ENCODE measurements at regions not wholly inside any gene's neighbourhood (a gene's known extent, or its start where the extent isn't known, plus 50 kb on each side); places are given as distances from the start of the nearest gene placed in this dataset.
"Not testable (repeated sequence)": the region's sequence is repeated elsewhere in the genome, so short reads cannot be mapped to it uniquely, and the experiment has no call there.

- DNase-seq = no peak
Measured at GRCh38 chr14:22285991-22286390, 303.0 kb downstream of the DAD1 start.

DNA sequence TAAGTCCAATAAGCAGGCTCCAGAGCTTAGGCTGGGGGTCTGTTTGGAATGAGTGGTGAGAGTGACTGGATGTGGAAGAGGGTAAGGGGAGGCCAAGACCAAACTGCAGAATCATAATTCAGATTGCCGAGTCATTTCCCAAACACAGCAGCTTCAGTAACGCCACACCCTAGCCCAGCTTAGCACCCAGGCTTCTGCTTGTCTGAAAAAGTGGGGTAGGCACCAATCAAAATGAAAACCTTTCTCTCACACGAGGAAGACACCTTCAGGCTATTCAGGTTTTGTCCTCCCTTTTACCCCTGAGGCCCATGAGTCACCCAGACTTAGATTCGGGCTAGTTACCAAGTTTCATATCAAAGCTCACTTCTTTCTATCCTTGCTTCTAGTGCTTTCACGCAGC lies 306.1 kb downstream of the DAD1 start:
- DNase-seq = no peak

DNA sequence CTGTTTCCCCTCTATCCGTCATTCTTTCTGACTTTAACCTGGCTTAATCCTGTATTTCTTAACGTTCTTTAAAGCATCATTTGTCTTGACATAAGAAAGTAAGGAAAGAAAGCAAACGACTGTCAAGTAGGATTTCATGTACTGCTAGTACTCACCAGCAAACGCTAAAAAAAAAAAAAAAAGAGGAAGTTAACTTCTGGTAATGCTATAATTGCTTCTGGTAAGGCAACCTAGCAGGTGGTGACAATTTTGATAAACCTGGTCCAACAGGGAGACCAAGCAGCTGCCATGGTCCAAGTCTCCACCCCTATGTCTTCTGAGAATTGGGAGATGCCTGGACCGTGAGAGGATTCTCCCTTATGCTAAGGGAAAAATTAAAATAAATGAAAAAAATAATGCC lies 306.6 kb downstream of the DAD1 start:
- no peak for DNase-seq

- not testable (repeated sequence) for DNase-seq
Measured at GRCh38 chr14:22281447-22281874, 307.6 kb downstream of the DAD1 start.

GRCh38 chr14:22280497-22281316 lies 308.3 kb downstream of the DAD1 start:
- DNase-seq = no peak

- no peak for DNase-seq
Measured at GRCh38 chr14:22276913-22277816, 311.9 kb downstream of the DAD1 start.

DNA sequence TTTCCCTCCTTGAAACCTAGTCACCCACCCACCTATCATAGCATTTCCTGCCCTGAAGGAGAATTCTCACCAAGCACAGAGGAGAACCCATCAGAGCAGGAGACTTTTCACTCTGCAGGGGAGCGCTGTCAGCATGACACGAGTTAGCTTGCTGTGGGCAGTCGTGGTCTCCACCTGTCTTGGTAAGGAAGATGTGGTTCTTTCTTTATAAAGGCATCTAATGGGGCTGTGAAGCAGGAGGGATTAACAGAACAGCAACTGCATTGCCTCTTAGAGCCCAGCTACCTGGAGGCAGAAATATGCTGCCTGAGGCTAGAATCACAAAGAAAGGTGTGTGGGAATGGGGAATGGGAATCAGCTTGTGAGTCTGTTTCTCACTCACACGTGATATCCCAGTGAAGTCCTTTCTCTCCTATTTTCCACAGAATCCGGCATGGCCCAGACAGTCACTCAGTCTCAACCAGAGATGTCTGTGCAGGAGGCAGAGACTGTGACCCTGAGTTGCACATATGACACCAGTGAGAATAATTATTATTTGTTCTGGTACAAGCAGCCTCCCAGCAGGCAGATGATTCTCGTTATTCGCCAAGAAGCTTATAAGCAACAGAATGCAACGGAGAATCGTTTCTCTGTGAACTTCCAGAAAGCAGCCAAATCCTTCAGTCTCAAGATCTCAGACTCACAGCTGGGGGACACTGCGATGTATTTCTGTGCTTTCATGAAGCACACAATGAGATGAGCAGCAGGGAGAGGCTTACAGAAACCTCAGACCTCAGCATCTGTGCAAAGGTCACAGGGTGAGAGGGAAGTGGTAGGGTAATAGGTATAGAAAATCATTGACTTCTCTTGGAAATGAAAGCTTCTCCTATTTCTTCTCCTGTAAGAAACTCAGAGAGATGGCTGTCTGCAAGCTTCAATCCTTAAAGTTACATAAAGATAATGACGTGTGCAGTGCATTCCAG lies 316.9 kb downstream of the DAD1 start:
- no peak for DNase-seq

- DNase-seq = no peak
Measured at GRCh38 chr14:22268875-22269274, 320.1 kb downstream of the DAD1 start.

- DNase-seq = no peak
Measured at GRCh38 chr14:22266683-22267082, 322.3 kb downstream of the DAD1 start.

GRCh38 chr14:22266142-22266442 lies 322.9 kb downstream of the DAD1 start:
- DNase-seq = no peak

DNA sequence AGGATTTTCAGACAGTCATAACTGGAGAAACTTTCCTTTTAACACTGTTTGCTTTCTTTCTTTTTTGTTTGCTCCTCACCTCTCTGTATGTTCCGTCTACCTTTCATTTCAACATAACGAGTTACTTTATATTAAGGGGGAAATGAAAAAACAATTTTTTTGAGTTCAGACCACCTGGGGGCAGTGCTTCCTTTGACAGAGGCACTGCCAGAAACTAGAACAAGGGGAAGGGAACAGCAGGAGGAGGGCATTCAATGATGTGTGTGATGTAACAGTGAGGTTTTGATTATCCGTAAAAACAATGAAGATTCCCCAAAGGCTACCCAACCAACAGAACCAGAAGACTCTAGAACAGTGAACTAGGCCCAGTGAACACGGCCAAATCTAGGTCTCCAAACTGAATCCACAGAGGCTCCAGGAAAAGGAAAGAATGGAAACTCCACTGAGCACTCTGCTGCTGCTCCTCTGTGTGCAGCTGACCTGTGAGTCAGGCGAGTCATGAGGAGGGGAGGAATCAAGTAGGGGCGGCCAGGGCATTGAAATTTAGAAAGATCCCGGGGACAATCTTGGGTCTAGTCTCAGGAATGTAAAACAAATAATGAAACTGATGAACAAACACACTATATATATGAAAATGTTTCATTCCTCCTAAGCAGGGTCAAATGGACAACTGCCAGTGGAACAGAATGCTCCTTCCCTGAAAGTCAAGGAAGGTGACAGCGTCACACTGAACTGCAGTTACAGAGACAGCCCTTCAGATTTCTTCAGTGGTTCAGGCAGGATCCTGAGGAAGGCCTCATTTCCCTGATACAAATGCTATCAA lies 323.5 kb downstream of the DAD1 start:
- DNase-seq = no peak

GRCh38 chr14:22264759-22265158 lies 324.3 kb downstream of the DAD1 start:
- no peak for DNase-seq

DNA sequence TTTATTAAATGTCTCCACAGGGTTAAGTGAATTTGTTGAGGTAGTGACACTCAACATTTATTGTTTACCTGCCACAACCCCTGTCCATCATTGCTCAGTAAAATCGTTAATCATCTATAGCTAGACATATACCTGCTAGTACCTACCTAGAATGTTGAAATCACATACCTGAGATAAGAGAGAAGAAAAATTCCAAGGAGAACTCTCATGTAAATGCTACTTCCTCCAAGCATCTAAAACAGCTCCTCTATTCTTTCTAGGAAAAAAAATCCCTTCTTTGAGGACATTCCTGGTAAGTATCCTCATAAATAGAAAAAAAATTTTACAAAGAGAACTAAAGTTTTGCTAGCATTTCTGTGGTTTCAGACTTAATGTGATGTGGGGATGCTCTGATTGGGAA lies 325.1 kb downstream of the DAD1 start:
- DNase-seq = no peak

DNA sequence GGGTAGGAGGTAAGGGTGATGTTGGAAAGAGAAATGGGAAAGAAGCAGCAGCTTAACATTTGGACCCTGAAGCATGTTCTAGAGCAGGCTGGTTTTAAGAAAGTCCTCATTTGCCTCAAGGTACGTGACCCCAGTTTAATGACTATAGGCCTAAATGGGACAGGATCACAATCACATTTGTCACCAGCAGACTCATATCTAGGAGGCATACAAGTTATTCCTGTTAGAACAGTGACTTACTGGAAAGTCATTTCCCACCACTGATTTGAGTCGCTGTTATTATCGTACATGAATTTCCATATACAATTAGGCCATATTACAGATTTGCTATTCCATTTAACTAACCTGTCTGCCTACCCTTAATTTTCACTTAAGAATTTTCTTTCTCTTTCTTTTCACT lies 326.1 kb downstream of the DAD1 start:
- DNase-seq = no peak

DNA sequence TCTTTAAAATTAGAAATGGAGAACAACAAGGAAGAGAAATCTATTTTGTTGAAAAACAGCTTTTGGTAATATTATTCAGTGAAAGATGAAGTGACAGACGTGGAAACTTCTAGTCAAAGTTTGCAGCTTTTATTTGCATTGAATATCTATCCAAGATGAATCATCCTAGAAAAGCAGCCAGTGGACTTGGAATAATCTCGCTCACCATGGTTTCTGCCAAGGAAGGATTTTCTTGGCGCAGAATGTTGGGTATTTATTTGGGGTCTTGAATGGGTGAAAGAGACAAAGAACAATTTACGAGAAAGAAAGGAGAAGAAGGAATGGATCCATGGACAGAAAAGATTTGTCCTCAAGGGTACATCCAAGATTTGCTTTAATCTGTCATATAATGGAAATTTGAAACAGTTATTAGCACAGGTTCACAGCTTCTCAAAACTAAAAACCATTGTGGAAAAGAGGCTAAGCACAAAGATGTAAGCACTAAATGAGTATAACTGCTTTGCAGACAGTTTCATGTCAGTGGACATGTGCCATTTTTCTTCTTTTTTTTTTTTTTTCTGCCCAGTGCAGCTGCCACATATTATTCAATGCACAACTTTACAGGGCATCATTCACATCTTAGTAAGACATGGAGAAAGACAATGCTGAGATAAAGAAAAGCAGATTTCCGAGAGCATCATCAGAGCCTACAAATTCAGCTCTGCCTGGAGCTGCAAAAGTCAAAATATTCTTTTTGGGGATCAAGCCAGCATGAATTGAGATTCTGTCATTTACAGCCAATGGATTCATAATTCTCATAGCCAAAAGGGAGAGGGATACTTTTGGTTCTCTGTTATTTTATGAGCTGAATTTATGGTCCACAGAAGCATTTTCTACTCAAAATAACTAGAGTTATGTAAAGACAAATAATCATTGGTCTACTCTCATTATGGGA lies 333.7 kb downstream of the DAD1 start:
- no peak for DNase-seq

DNA sequence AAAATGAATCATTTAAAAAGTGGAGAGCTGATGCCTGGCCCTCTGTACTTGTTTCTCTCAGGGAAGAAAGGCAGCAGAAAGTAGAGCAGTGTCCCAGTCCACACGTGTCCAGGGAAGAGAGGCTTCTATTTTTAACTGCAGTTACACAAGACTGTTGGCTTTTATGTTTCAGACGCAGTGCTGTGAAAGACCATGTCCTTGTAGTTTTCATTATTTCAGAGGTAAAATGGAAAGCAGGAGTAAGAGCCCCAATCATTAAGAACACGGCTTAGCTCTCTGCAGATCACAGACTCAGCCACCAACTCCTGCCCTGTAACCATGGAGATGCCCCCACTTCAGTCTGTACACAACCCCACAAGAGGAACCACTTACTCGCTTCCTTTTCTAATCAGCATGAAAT lies 336.3 kb downstream of the DAD1 start:
- no peak for DNase-seq

GRCh38 chr14:22251090-22251489 lies 337.9 kb downstream of the DAD1 start:
- no peak for DNase-seq

- no peak for DNase-seq
Measured at GRCh38 chr14:22249770-22250169, 339.3 kb downstream of the DAD1 start.

DNA sequence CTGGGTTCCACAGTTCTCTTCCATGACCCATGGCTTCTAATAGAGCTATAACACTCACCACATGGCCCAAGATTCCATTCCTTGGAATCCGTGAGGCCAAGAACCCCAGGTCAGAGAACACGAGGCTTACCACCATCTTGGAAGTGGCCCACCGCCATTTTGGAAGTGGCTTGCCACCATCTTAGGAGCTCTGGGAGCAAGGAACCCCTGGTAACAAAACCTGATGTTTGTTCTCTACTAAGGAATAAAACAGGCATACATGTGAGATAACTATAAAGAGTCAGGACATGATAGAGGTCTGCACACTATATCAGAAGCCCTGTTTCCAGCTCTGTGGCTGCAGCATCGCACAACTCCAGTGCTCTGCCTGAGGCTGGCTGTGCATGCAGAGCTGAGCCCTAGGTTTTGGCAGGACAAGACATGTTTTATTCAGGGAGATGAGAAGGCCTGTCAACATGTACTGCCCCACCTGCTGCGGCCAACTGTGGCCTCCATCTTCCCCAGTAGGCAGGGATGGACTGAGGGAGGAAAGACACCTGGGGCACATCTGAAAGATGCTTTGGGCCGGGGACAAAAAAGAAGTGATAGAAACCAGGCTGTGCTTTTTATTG lies 344.9 kb downstream of the DAD1 start:
- no peak for DNase-seq

- not testable (repeated sequence) for DNase-seq
Measured at GRCh38 chr14:22238320-22238719, 350.7 kb downstream of the DAD1 start.

Measured in stimulated activated CD4-positive, alpha-beta T cell treated with anti-CD3 and anti-CD28 coated beads, Interleukin-4, amount 100 ng/mL, for 24 hours (primary cell).